CD4-positive, alpha-beta memory T cell (primary cell): ENCODE measurements at regions not wholly inside any gene's neighbourhood (a gene's known extent, or its start where the extent isn't known, plus 50 kb on each side); places are given as distances from the start of the nearest gene placed in this dataset.

Source experiments
- CTCF ChIA-PET: fragments of 350-600 bp; sonication (Branson Sonifier 250); formaldehyde crosslinking; loops from one replicate; lab custom pipeline; 2021; ENCODE audit warnings: inconsistent platforms; ENCODE audit not compliant: partially characterized antibody; lab: Charles Lee
- POLR2A ChIA-PET: fragments of 350-600 bp; sonication (Branson Sonifier 250); formaldehyde crosslinking; loops from one replicate; lab custom pipeline; 2021; ENCODE audit not compliant: partially characterized antibody; lab: Charles Lee
- DNase-seq, 5 donors: peaks; one replicate each; pipeline versions ENCODE4 v3.0.0 to v3.0.0-alpha.2; 2020 to 2022; ENCODE audit warnings: mixed read lengths in 1 of 5
- H3K27ac ChIP-seq: one replicate; pipeline ENCODE4 v1.7.0; 2013; ENCODE audit warnings: low read depth, low read length
- H3K27me3 ChIP-seq: 2 replicates; pipeline ENCODE4 v1.7.0; 2013; ENCODE audit warnings: mild to moderate bottlenecking, low read length, moderate library complexity; ENCODE audit not compliant: insufficient read depth
- H3K36me3 ChIP-seq: 2 replicates; pipeline ENCODE4 v1.7.0; 2013; ENCODE audit warnings: mild to moderate bottlenecking, low read length, moderate library complexity; ENCODE audit not compliant: insufficient read depth
- H3K4me1 ChIP-seq: 2 replicates; pipeline ENCODE4 v1.7.0; 2013; ENCODE audit warnings: mild to moderate bottlenecking, low read length, moderate library complexity; ENCODE audit not compliant: insufficient read depth
- H3K4me3 ChIP-seq, 2 donors: one replicate each; pipeline ENCODE4 v1.7.0; 2013; ENCODE audit warnings: low read length in 2 of 2, mild to moderate bottlenecking in 1 of 2
- H3K9me3 ChIP-seq, 2 donors: one replicate each; pipeline ENCODE4 v1.7.0; 2013; ENCODE audit warnings: low read length in 2 of 2, control low read depth in 1 of 2; ENCODE audit not compliant: control insufficient read depth in 1 of 2
- H3K27ac Mint-ChIP-seq, 7 donors: one replicate each; pipeline ENCODE4 v1.8.0; 2020 to 2021; ENCODE audit warnings: mixed read lengths in 7 of 7, mild to moderate bottlenecking in 6 of 7, inconsistent platforms in 3 of 7, moderate library complexity in 3 of 7
- H3K27me3 Mint-ChIP-seq, 2 donors: one replicate each; pipeline ENCODE4 v1.8.0; 2020 to 2021; ENCODE audit warnings: mixed read lengths in 2 of 2
- H3K36me3 Mint-ChIP-seq, 2 donors: one replicate each; pipeline ENCODE4 v1.8.0; 2020 to 2021; ENCODE audit warnings: mixed read lengths in 2 of 2, inconsistent platforms in 1 of 2, mild to moderate bottlenecking in 1 of 2
- H3K4me1 Mint-ChIP-seq, 4 donors: one replicate each; pipeline ENCODE4 v1.8.0; 2020 to 2021; ENCODE audit warnings: mixed read lengths in 4 of 4, mild to moderate bottlenecking in 1 of 4
- H3K4me3 Mint-ChIP-seq, 8 donors: one replicate each; pipeline ENCODE4 v1.8.0; 2020 to 2021; ENCODE audit warnings: mixed read lengths in 8 of 8, mild to moderate bottlenecking in 7 of 8, moderate library complexity in 6 of 8, inconsistent platforms in 3 of 8
- H3K9me3 Mint-ChIP-seq, 8 donors: one replicate each; pipeline ENCODE4 v1.8.0; 2020 to 2021; ENCODE audit warnings: mixed read lengths in 8 of 8, mild to moderate bottlenecking in 5 of 8, inconsistent platforms in 3 of 8, moderate library complexity in 1 of 8
- intact Hi-C: fragments of 100-400 bp; cut with micrococcal nuclease; formaldehyde crosslinking; loops from one replicate; pipeline ENCODE4 v1.15.1; 2023

- Mint-ChIP-seq H3K36me3 (no peaks in the 10 kb centered on the region), H3K4me3 (no peak overlapping the region), H3K9me3 (no peaks in the 10 kb centered on the region), H3K4me1 (peaks cover 0 to 7% (median 5%) of the 10 kb centered on the region in 4 donors), H3K27me3 (peaks cover 7 to 16% of the 10 kb centered on the region in 2 donors), H3K27ac (no peak overlapping the region)
- H3K27me3 ChIP-seq = no peaks in the 10 kb centered on the region
- DNase-seq = no peak
- ChIA-PET CTCF (no interaction called here), POLR2A (no interaction called here)
- no peaks in the 10 kb centered on the region for H3K9me3 ChIP-seq
- no peak overlapping the region for H3K4me3 ChIP-seq
- no peaks in the 10 kb centered on the region for H3K36me3 ChIP-seq
- intact Hi-C loops = no loop called here
- no peaks in the 10 kb centered on the region for H3K4me1 ChIP-seq
- H3K27ac ChIP-seq = no peak overlapping the region
Observed at GRCh38 chr15:68501616-68502015, 69.7 kb upstream of the ITGA11 start.

GRCh38 chr15:68502398-68502901 is 70.5 kb upstream of the ITGA11 start:
- CTCF ChIA-PET = no interaction called here
- no peak for DNase-seq
- peaks cover 11 to 16% of the 10 kb centered on the region in 2 donors for H3K27me3 Mint-ChIP-seq

DNA sequence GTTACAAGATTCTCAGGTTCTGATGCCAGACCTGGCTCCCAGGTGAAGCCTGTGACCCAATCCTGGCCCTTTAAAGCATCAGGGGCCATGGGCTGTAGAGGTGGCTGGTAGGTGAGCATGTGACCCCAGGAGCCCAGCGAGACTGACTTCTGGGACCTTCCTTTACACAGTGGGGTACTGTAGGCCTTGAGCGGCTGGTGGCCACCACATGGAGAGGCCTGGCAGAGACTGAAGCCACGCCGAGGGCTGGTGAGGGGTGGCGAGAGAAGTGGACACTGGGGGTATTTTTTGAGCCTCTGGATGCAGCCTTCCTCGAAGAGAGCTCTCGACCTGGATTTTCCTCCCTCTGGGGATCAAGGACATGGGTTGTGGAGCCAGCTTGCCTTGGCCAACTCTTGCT is 71.2 kb upstream of the ITGA11 start:
- Mint-ChIP-seq H3K27ac (no peak overlapping the region), H3K9me3 (no peaks in the 10 kb centered on the region), H3K4me3 (no peak overlapping the region), H3K27me3 (peaks cover 11 to 16% of the 10 kb centered on the region in 2 donors), H3K36me3 (no peaks in the 10 kb centered on the region), H3K4me1 (peaks cover 0 to 7% (median 5%) of the 10 kb centered on the region in 4 donors)
- H3K4me3 ChIP-seq = no peak overlapping the region
- CTCF ChIA-PET = no interaction called here
- H3K4me1 ChIP-seq = no peaks in the 10 kb centered on the region
- no peaks in the 10 kb centered on the region for H3K27me3 ChIP-seq
- POLR2A ChIA-PET = no interaction called here
- H3K9me3 ChIP-seq = no peaks in the 10 kb centered on the region
- no peak for DNase-seq
- H3K36me3 ChIP-seq = no peaks in the 10 kb centered on the region
- H3K27ac ChIP-seq = no peak overlapping the region
- intact Hi-C loops = no loop called here

More at GRCh38 chr15:68502398-68502901, 70.5 kb upstream of the ITGA11 start:
- Histone ChIP-seq H3K9me3 (no peaks in the 10 kb centered on the region), H3K36me3 (no peaks in the 10 kb centered on the region), H3K27me3 (no peaks in the 10 kb centered on the region), H3K4me3 (no peak overlapping the region), H3K4me1 (no peaks in the 10 kb centered on the region), H3K27ac (no peak overlapping the region)
- intact Hi-C loops = no loop called here
- H3K4me1 Mint-ChIP-seq = peaks cover 0 to 7% (median 5%) of the 10 kb centered on the region in 4 donors
- H3K36me3 Mint-ChIP-seq = no peaks in the 10 kb centered on the region
- POLR2A ChIA-PET = no interaction called here
- no peak overlapping the region for H3K27ac Mint-ChIP-seq
- H3K4me3 Mint-ChIP-seq = no peak overlapping the region
- no peaks in the 10 kb centered on the region for H3K9me3 Mint-ChIP-seq

DNA sequence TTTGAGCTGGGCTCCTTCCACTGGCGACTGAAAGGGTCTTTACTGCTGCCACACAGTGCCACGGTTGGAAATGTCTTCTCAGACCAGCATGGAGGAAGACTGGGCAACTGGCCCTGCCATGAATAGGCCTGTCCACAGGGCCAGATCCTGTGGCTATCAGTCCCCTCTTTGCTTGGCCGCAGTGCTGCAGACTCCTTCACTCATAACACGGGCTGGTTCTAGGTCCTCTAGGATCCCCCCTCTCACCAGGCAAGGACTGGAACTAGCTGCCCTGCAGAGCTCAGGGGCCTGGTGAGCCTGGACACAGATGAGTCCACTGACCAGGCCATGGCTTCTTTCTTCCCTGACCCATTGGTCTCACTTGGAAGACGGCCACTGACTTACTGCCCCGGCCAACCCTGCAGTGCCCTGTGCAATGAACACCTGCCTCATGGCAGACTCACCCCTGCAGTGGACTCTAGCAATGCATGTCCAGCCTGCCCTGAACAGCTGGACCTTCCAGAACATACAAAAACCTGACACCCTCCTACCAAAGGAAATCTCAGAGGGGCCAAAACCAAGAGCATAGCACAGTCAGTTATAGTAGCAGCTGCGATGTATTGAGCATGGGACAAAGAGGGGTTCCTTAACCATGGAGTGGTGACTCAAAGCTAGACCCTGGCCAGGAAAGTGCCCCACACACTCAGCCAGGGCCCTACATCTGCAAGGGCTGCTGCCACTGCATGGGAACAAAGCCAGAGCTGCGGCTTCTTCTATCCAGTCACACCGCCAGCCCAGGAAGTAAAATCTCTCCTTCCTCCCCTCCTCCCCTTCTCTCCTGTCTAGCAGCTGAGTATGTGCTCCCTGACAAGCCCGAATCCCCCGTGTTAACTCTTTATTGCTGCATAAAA is 72.1 kb upstream of the ITGA11 start:
- no peaks in the 10 kb centered on the region for H3K36me3 Mint-ChIP-seq
- H3K27ac Mint-ChIP-seq = no peak overlapping the region
- H3K27me3 Mint-ChIP-seq = peaks cover 13 to 19% of the 10 kb centered on the region in 2 donors
- Histone ChIP-seq H3K4me1 (no peaks in the 10 kb centered on the region), H3K27me3 (no peaks in the 10 kb centered on the region), H3K36me3 (no peaks in the 10 kb centered on the region), H3K27ac (no peak overlapping the region), H3K9me3 (no peaks in the 10 kb centered on the region), H3K4me3 (no peak overlapping the region)
- CTCF ChIA-PET = interaction anchor here (1.6 kb wide), 1 partner anchor 56 kb away, joined by 4 read pairs; no protein-coding TSS in a partner anchor
- peaks cover 0 to 7% (median 5%) of the 10 kb centered on the region in 4 donors for H3K4me1 Mint-ChIP-seq
- intact Hi-C loops = no loop called here
- H3K4me3 Mint-ChIP-seq = peak overlapping the region in 7 of 8 donors; percentile 1 to 72 (median 38)
- no peaks in the 10 kb centered on the region for H3K9me3 Mint-ChIP-seq
- POLR2A ChIA-PET = no interaction called here
- DNase-seq = no peak

DNA sequence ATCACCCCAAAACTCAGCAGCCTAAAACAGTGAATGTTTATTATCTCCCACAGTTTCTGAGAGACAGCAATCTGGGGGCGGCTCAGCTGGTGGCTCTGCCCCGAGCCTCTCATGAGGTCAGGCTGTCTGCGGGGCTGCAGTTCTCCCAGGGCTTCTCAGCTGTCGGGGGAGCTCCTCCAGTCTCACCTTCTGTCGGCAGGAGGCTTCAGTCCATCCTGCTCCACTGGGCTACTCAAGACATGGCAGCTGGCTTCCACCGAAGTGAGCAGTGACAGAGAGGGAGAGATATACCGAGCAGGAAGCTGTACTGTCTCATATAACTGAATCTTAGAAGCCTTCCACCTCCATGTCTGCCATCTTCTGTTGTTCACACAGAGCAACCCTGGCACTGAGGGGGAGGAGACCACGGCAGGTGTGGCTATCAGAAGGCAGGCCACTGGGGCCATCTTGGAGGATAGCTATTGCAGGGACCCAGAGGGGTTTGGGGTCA is 72.8 kb upstream of the ITGA11 start:
- intact Hi-C loops = no loop called here
- Mint-ChIP-seq H3K27ac (peak overlapping the region in 1 of 7 donors; percentile 65), H3K27me3 (peaks cover 13 to 22% of the 10 kb centered on the region in 2 donors), H3K36me3 (no peaks in the 10 kb centered on the region), H3K4me1 (peaks cover 0 to 7% (median 5%) of the 10 kb centered on the region in 4 donors), H3K9me3 (no peaks in the 10 kb centered on the region), H3K4me3 (peak overlapping the region in 7 of 8 donors; percentile 1 to 72 (median 38))
- H3K27me3 ChIP-seq = no peaks in the 10 kb centered on the region
- ChIA-PET POLR2A (no interaction called here), CTCF (interaction anchor here (1.0 to 1.6 kb wide), 2 partner anchors 45 to 55 kb away, joined by 3 to 4 read pairs; no protein-coding TSS in a partner anchor)
- no peak for DNase-seq
- no peaks in the 10 kb centered on the region for H3K36me3 ChIP-seq
- H3K4me3 ChIP-seq = no peak overlapping the region
- no peak overlapping the region for H3K27ac ChIP-seq
- no peaks in the 10 kb centered on the region for H3K4me1 ChIP-seq
- no peaks in the 10 kb centered on the region for H3K9me3 ChIP-seq

DNA sequence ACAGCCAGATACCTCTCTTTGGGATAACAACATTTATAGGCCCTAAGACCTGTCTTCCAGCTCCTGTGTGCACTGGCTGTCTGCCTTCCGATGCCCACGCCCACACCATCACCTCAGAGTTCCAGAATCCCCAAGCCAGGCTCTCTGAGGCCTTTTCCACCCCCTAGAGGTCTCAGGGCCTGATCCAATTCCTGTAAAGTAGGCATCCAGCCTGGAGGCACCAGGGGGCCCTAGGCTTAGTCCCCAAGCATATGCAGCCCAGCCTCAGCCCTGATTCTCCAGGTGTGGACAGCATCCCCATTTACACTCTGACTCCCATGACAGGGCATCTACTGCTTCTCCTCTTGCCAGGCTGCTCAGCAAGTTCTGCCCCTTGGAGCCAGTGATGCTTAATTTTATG is 72.7 kb upstream of the CORO2B start:
- intact Hi-C loops = no loop called here
- no peaks in the 10 kb centered on the region for H3K36me3 ChIP-seq
- peaks cover 0 to 7% (median 5%) of the 10 kb centered on the region in 4 donors for H3K4me1 Mint-ChIP-seq
- POLR2A ChIA-PET = no interaction called here
- H3K9me3 ChIP-seq = no peaks in the 10 kb centered on the region
- H3K4me3 Mint-ChIP-seq = peak overlapping the region in 1 of 8 donors; percentile 26
- H3K9me3 Mint-ChIP-seq = no peaks in the 10 kb centered on the region
- H3K27ac Mint-ChIP-seq = no peak overlapping the region
- no peak overlapping the region for H3K4me3 ChIP-seq
- no peaks in the 10 kb centered on the region for H3K36me3 Mint-ChIP-seq
- H3K4me1 ChIP-seq = no peaks in the 10 kb centered on the region
- H3K27me3 Mint-ChIP-seq = peaks cover 18 to 27% of the 10 kb centered on the region in 2 donors
- CTCF ChIA-PET = no interaction called here
- no peak overlapping the region for H3K27ac ChIP-seq
- no peaks in the 10 kb centered on the region for H3K27me3 ChIP-seq
- no peak for DNase-seq

GRCh38 chr15:68507447-68507846 is 71.3 kb upstream of the CORO2B start:
- no peaks in the 10 kb centered on the region for H3K27me3 ChIP-seq
- CTCF ChIA-PET = no interaction called here
- H3K4me3 ChIP-seq = no peak overlapping the region
- H3K9me3 ChIP-seq = no peaks in the 10 kb centered on the region
- no peaks in the 10 kb centered on the region for H3K36me3 ChIP-seq
- DNase-seq = no peak
- Mint-ChIP-seq H3K4me3 (no peak overlapping the region), H3K27me3 (peaks cover 15 to 23% of the 10 kb centered on the region in 2 donors), H3K9me3 (peaks cover 0 to 6% (median 0%) of the 10 kb centered on the region in 8 donors), H3K27ac (no peak overlapping the region), H3K4me1 (peaks cover 0 to 7% (median 5%) of the 10 kb centered on the region in 4 donors), H3K36me3 (no peaks in the 10 kb centered on the region)
- H3K27ac ChIP-seq = no peak overlapping the region
- intact Hi-C loops = no loop called here
- POLR2A ChIA-PET = no interaction called here
- H3K4me1 ChIP-seq = no peaks in the 10 kb centered on the region
